Ishikawa (cell line): ENCODE measurements at regions not wholly inside any gene's neighbourhood (a gene's known extent, or its start where the extent isn't known, plus 50 kb on each side); places are given as distances from the start of the nearest gene placed in this dataset.

Experiments
- CEBPB ChIP-seq: IDR thresholded peaks from 2 replicates; pipeline ENCODE4 v1.6.1; 2012
- CREB1 ChIP-seq: IDR thresholded peaks from 2 replicates; pipeline ENCODE4 v1.6.1; 2012; ENCODE audit warnings: low read depth
- EGR1 ChIP-seq: IDR thresholded peaks from 2 replicates; pipeline ENCODE4 v1.6.1; 2012
- EP300 ChIP-seq: IDR thresholded peaks from 2 replicates; pipeline ENCODE4 v1.6.1; 2012; ENCODE audit warnings: borderline replicate concordance
- REST ChIP-seq: IDR thresholded peaks from 2 replicates; pipeline ENCODE4 v1.6.1; 2012; ENCODE audit warnings: low read depth, mild to moderate bottlenecking
- TAF1 ChIP-seq: IDR thresholded peaks from 2 replicates; pipeline ENCODE4 v1.6.1; 2012; ENCODE audit warnings: low read depth, mild to moderate bottlenecking
- TCF12 ChIP-seq: IDR thresholded peaks from 2 replicates; pipeline ENCODE4 v1.6.1; 2012; ENCODE audit warnings: low read depth
- TF ChIP-seq, protein P1 (sequence below): IDR thresholded peaks from 2 replicates; pipeline ENCODE4 v1.6.1; 2012
- TF ChIP-seq, protein P2 (sequence below): IDR thresholded peaks from 2 replicates; pipeline ENCODE4 v1.6.1; 2012

DNA sequence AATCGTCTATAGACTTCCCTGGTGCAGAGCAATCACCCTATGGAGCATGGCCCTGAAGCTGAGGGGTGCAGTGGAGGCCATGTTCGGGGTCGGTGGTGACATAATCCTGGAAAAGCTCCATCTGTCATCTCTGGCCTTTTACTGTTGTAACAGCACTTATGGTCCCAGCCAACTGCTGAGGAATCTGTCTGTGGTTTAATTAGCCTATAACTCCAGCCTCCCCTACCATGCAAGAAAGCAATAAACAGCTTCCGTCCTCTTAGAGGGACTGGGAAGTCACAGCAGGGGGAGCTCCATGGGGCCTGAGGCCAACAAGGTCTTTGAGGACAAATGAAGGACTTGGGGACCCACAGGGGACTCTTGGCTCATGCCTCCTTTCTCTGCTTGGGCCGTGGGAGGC, 159.1 kb upstream of the NECTIN1 start:
- TF ChIP-seq, protein P1, sequence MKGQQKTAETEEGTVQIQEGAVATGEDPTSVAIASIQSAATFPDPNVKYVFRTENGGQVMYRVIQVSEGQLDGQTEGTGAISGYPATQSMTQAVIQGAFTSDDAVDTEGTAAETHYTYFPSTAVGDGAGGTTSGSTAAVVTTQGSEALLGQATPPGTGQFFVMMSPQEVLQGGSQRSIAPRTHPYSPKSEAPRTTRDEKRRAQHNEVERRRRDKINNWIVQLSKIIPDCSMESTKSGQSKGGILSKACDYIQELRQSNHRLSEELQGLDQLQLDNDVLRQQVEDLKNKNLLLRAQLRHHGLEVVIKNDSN: no peak
- TF ChIP-seq CEBPB: no peak
- no peak for TF ChIP-seq CREB1
- TF ChIP-seq TCF12: no peak
- TF ChIP-seq EP300: no peak
- TF ChIP-seq, protein P2, sequence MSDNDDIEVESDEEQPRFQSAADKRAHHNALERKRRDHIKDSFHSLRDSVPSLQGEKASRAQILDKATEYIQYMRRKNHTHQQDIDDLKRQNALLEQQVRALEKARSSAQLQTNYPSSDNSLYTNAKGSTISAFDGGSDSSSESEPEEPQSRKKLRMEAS: no peak
- no peak for TF ChIP-seq EGR1
- TF ChIP-seq REST: no peak
- TF ChIP-seq TAF1: no peak
